H1 (cell line): ENCODE measurements at regions not wholly inside any gene's neighbourhood (a gene's known extent, or its start where the extent isn't known, plus 50 kb on each side); places are given as distances from the start of the nearest gene placed in this dataset.

Experiments used
- CBX8 ChIP-seq: fragments of 300-800, 300-1000 bp; sonication (generic); IDR thresholded peaks from 2 replicates; pipeline ENCODE4 v1.7.1; 2016; ENCODE audit warnings: low read depth, low read length, borderline replicate concordance
- HDAC2 ChIP-seq, 2 experiments: fragments of 300-600 bp in 1 of 2; sonication (generic) in 1 of 2; IDR thresholded peaks; 2 replicates each; pipeline ENCODE4 v1.6.1; 2011 to 2012; ENCODE audit warnings: low read depth in 2 of 2, low read length in 2 of 2, mild to moderate bottlenecking in 2 of 2, moderate library complexity in 2 of 2, borderline replicate concordance in 1 of 2, inconsistent platforms in 1 of 2
- TAF1 ChIP-seq: IDR thresholded peaks from 2 replicates; pipeline ENCODE4 v1.6.1; 2011; ENCODE audit warnings: mild to moderate bottlenecking, low read depth, low read length
- TEAD4 ChIP-seq: IDR thresholded peaks from 2 replicates; pipeline ENCODE4 v1.6.1; 2012; ENCODE audit warnings: low read depth, low read length, inconsistent platforms, mixed read lengths

DNA sequence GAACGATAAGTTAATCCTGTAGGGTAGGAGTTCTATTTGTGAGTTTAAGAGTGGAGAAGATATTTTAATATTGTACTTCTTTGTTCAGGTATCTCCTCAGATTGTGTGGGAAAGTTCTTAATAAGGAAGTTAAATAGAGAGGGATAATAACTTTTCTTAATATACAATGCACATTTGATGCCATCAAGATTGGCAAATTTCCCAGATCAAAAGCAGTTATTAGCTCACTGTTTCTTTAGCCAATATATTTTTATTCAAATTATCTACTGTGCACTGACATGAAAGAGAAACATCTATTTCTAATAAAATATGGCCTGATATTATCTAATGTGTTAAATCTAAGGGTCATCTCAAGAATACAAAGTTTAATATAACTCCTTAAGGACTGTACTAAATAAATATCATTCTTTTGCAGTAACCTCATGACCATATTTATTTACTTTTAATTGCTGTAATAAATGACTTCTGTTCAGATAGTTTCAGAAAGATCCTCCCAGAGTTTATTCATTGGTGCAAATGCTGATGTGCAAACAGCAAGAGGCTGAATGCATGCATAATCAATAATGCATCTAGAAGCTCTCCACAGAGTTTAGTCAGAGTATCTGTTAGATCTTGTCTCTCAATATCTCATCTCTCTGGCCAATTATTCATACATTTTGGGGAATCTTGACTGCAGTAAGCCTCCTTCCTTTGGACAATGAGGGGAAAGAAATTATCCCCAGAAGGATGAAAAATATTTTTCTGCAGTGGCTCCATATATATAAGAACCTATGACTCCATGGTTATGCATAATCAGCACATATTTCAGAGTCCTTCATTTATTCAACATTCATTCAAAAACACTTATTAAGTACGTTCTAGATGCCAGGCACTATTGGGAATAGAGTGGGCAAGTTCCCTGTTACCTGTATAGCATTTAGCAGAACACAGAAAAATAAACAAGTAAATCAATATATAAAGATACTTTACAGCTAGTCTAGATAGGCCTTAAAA is 85.3 kb downstream of the SPATA31D1 start (continued):
- TF ChIP-seq HDAC2 (IDR thresholded peaks at IDR 0.05; ENCODE audit: borderline replicate concordance in 1 of 2, low read depth in 2 of 2, low read length in 2 of 2), result no peak
- TF ChIP-seq TAF1, result no peak
- no peak for TF ChIP-seq CBX8
- no peak for TF ChIP-seq TEAD4
